ENCODE measurements at regions not wholly inside any gene's neighbourhood (a gene's known extent, or its start where the extent isn't known, plus 50 kb on each side); places are given as distances from the start of the nearest gene placed in this dataset.

- no peaks in the 10 kb centered on the region for H3K4me1 ChIP-seq (ENCODE audit: control insufficient read depth in 5 of 5, insufficient read depth in 5 of 5, low read length in 5 of 5)
- H3K9me3 ChIP-seq (ENCODE audit: control insufficient read depth in 4 of 4, insufficient read depth in 3 of 4, low read length in 3 of 4) = peaks cover 0 to 3% (median 0%) of the 10 kb centered on the region in 4 donors
- no peak overlapping the region for H3K9ac ChIP-seq (ENCODE audit: insufficient read depth in 1 of 2, low read length in 2 of 2)
- H3K36me3 ChIP-seq (ENCODE audit: control insufficient read depth in 4 of 4, insufficient read depth in 4 of 4, low read length in 4 of 4) = no peaks in the 10 kb centered on the region
- DNase-seq (no peak), ATAC-seq (ENCODE audit: insufficient read depth, low FRiP score) (no peak)
- 33 to 37% methylated on average over 2 of the region's 2 CpGs for WGBS, 2 donors
- TF ChIP-seq CTCF (IDR thresholded peaks at IDR 0.05; ENCODE audit: control extremely low read depth, extremely low read depth) = no peak
- H3K27ac ChIP-seq (ENCODE audit: low read depth in 1 of 2, low read length in 1 of 2) = no peak overlapping the region
- no peaks in the 10 kb centered on the region for H3K27me3 ChIP-seq (ENCODE audit: control insufficient read depth in 3 of 3, insufficient read depth in 3 of 3, low read length in 2 of 3)
- H3K4me3 ChIP-seq = no peak overlapping the region
These were observed 115.9 kb downstream of the PAX1 start for GRCh38 chr20:21821358-21821757.

GRCh38 chr20:21820688-21821087, 115.2 kb downstream of the PAX1 start:
- H3K4me3 ChIP-seq = no peak overlapping the region
- H3K27ac ChIP-seq (ENCODE audit: low read depth in 1 of 2, low read length in 1 of 2) = no peak overlapping the region
- H3K4me1 ChIP-seq (ENCODE audit: control insufficient read depth in 5 of 5, insufficient read depth in 5 of 5, low read length in 5 of 5) = no peaks in the 10 kb centered on the region
- no peaks in the 10 kb centered on the region for H3K27me3 ChIP-seq (ENCODE audit: control insufficient read depth in 3 of 3, insufficient read depth in 3 of 3, low read length in 2 of 3)
- TF ChIP-seq CTCF (IDR thresholded peaks at IDR 0.05; ENCODE audit: control extremely low read depth, extremely low read depth) = no peak
- no peak for DNase-seq
- H3K9me3 ChIP-seq (ENCODE audit: control insufficient read depth in 4 of 4, insufficient read depth in 3 of 4, low read length in 3 of 4) = peaks cover 0 to 3% (median 0%) of the 10 kb centered on the region in 4 donors
- ATAC-seq (ENCODE audit: insufficient read depth, low FRiP score) = no peak
- no peaks in the 10 kb centered on the region for H3K36me3 ChIP-seq (ENCODE audit: control insufficient read depth in 4 of 4, insufficient read depth in 4 of 4, low read length in 4 of 4)
- H3K9ac ChIP-seq (ENCODE audit: insufficient read depth in 1 of 2, low read length in 2 of 2) = no peak overlapping the region
- 36 to 59% methylated on average over 6 of the region's 6 CpGs for WGBS, 2 donors

GRCh38 chr20:21820045-21820444, 114.6 kb downstream of the PAX1 start:
- peaks cover 0 to 3% (median 0%) of the 10 kb centered on the region in 4 donors for H3K9me3 ChIP-seq (ENCODE audit: control insufficient read depth in 4 of 4, insufficient read depth in 3 of 4, low read length in 3 of 4)
- DNase-seq (no peak), ATAC-seq (ENCODE audit: insufficient read depth, low FRiP score) (no peak)
- H3K9ac ChIP-seq (ENCODE audit: insufficient read depth in 1 of 2, low read length in 2 of 2) = no peak overlapping the region
- no peak overlapping the region for H3K4me3 ChIP-seq
- TF ChIP-seq CTCF (IDR thresholded peaks at IDR 0.05; ENCODE audit: control extremely low read depth, extremely low read depth) = no peak
- H3K27ac ChIP-seq (ENCODE audit: low read depth in 1 of 2, low read length in 1 of 2) = no peak overlapping the region
- no peaks in the 10 kb centered on the region for H3K4me1 ChIP-seq (ENCODE audit: control insufficient read depth in 5 of 5, insufficient read depth in 5 of 5, low read length in 5 of 5)
- no peaks in the 10 kb centered on the region for H3K36me3 ChIP-seq (ENCODE audit: control insufficient read depth in 4 of 4, insufficient read depth in 4 of 4, low read length in 4 of 4)
- no peaks in the 10 kb centered on the region for H3K27me3 ChIP-seq (ENCODE audit: control insufficient read depth in 3 of 3, insufficient read depth in 3 of 3, low read length in 2 of 3)
- WGBS, 2 donors = 49 to 69% methylated on average over 1 of the region's 1 CpG

GRCh38 chr20:21812379-21812778, 106.9 kb downstream of the PAX1 start:
- TF ChIP-seq CTCF (IDR thresholded peaks at IDR 0.05; ENCODE audit: control extremely low read depth, extremely low read depth) = no peak
- 70 to 87% methylated on average over 1 of the region's 1 CpG for WGBS, 2 donors
- Histone ChIP-seq H3K36me3 (ENCODE audit: control insufficient read depth in 4 of 4, insufficient read depth in 4 of 4, low read length in 4 of 4) (no peaks in the 10 kb centered on the region), H3K27me3 (ENCODE audit: control insufficient read depth in 3 of 3, insufficient read depth in 3 of 3, low read length in 2 of 3) (no peaks in the 10 kb centered on the region), H3K9me3 (ENCODE audit: control insufficient read depth in 4 of 4, insufficient read depth in 3 of 4, low read length in 3 of 4) (peaks cover 0 to 4% (median 0%) of the 10 kb centered on the region in 4 donors), H3K27ac (ENCODE audit: low read depth in 1 of 2, low read length in 1 of 2) (no peak overlapping the region), H3K9ac (ENCODE audit: insufficient read depth in 1 of 2, low read length in 2 of 2) (no peak overlapping the region), H3K4me3 (no peak overlapping the region), H3K4me1 (ENCODE audit: control insufficient read depth in 5 of 5, insufficient read depth in 5 of 5, low read length in 5 of 5) (no peaks in the 10 kb centered on the region)
- DNase-seq (no peak), ATAC-seq (ENCODE audit: insufficient read depth, low FRiP score) (no peak)
